Muscle of leg (tissue), 3 donors: ENCODE measurements at regions not wholly inside any gene's neighbourhood (a gene's known extent, or its start where the extent isn't known, plus 50 kb on each side); places are given as distances from the start of the nearest gene placed in this dataset.

ENCODE experiments used
- DNase-seq: peaks from one replicate; pipeline ENCODE4 v3.0.0; 2013
- H3K27ac ChIP-seq: one replicate; pipeline ENCODE4 v1.5.1; 2013; ENCODE audit warnings: mild to moderate bottlenecking, low read length, control low read depth
- H3K27me3 ChIP-seq: one replicate; pipeline ENCODE4 v1.6.1; 2013; ENCODE audit warnings: low read length; ENCODE audit not compliant: control insufficient read depth, insufficient read depth
- H3K36me3 ChIP-seq: one replicate; pipeline ENCODE4 v1.6.1; 2013; ENCODE audit warnings: low read length; ENCODE audit not compliant: control insufficient read depth, insufficient read depth
- H3K4me1 ChIP-seq: one replicate; pipeline ENCODE4 v1.6.1; 2013; ENCODE audit warnings: low read length; ENCODE audit not compliant: control insufficient read depth, insufficient read depth
- H3K4me3 ChIP-seq: one replicate; pipeline ENCODE4 v1.5.1; 2013; ENCODE audit warnings: low read length, control low read depth
- H3K9me3 ChIP-seq: replicated peaks from 2 replicates; pipeline ENCODE4 v1.6.1; 2013; ENCODE audit warnings: low read depth, low read length; ENCODE audit not compliant: control insufficient read depth
- WGBS: methylation state at CpG from one replicate; pipeline ENCODE4 v1.1.5; 2013; ENCODE audit warnings: missing lambda C conversion rate; ENCODE audit not compliant: insufficient coverage; 5-methylcytosine and 5-hydroxymethylcytosine counted together

DNA sequence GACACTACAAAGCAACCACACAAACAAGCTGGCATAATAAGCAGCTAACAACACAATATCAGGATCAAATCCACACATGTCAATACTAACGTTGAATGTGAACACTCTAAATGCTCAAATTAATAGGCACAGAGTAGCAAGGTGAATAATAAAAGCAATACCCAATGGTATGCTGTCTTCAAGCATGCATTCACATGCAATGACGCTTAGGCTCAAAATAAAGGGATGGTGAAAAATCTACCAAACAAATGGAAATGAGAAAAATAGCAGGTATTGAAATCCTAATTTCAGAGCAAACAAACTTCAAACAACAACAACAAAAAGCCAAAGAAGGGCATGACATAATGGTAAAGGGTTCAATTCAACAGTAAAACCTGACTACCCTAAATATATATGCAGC, 74.0 kb upstream of the FAM47B start:
- Histone ChIP-seq H3K36me3 (no peaks in the 10 kb centered on the region), H3K27me3 (no peaks in the 10 kb centered on the region), H3K4me1 (no peaks in the 10 kb centered on the region), H3K27ac (no peak overlapping the region), H3K9me3 (peaks cover 10% of the 10 kb centered on the region), H3K4me3 (no peak overlapping the region)
- WGBS = no CpG with 5 or more reads among the region's 2 CpGs
- DNase-seq = no peak

DNA sequence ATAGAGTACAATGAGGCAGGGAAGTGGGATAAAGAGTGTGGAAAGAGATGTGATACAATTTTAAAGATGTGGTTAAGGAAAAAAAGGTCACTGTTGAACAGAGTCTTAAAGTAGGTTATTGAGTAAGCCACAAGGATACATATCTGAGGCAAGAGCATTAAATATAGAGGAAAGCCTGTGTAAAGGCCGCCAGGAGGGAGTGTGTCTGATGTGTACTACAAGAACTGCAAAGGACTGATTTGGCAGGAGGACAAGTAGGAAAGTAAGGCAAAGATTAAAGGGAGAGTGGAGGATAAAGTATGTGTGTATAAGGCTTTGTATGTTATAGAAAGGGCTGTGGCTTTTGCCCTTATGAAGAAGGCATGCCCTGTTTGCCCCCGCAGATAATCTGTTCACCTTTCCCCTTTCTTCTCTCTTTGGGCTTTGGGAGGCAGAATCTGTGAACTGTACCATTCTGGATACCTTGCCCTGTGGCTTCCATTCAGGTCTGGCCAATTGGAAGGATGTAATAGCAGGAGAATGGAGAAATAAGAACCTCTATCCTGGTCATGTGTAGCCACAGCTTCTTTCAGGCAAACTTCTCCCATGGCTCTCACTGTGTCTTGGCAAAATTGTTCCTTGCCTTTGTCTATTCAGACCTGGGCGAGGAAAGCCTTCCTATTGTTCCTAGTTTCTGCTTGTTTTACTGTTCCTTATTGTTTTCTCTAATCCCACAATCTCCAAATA, 68.9 kb upstream of the FAM47B start:
- Histone ChIP-seq H3K4me3 (no peak overlapping the region), H3K27ac (peak overlapping the region; percentile 33), H3K36me3 (no peaks in the 10 kb centered on the region), H3K4me1 (peaks cover 2% of the 10 kb centered on the region), H3K9me3 (peaks cover 7% of the 10 kb centered on the region), H3K27me3 (no peaks in the 10 kb centered on the region)
- no peak for DNase-seq
- WGBS = 36% methylated on average over 2 of the region's 3 CpGs

DNA sequence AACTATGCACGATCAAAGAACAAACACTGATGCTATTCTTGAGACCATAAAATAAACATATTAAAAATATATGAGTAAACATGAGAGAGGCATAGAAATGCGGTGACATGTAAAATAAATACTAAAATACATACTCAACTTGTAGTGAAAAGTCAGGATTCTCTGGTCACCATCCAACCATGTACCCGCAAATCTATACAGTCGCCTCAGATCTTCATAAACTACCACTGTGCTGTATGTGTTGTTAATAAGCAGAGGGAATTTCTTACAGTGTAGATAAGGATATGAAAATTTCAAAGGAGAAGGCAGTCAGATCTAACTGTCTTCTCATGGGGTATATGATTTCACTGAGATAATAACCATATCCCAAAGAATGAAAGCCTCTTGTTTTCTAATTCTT, 67.8 kb upstream of the FAM47B start:
- H3K9me3 ChIP-seq = peaks cover 7% of the 10 kb centered on the region
- no peaks in the 10 kb centered on the region for H3K27me3 ChIP-seq
- no peak overlapping the region for H3K4me3 ChIP-seq
- H3K27ac ChIP-seq = peak overlapping the region; percentile 29
- no peak for DNase-seq
- H3K4me1 ChIP-seq = peaks cover 2% of the 10 kb centered on the region
- no peaks in the 10 kb centered on the region for H3K36me3 ChIP-seq
- no CpG with 5 or more reads among the region's 4 CpGs for WGBS

DNA sequence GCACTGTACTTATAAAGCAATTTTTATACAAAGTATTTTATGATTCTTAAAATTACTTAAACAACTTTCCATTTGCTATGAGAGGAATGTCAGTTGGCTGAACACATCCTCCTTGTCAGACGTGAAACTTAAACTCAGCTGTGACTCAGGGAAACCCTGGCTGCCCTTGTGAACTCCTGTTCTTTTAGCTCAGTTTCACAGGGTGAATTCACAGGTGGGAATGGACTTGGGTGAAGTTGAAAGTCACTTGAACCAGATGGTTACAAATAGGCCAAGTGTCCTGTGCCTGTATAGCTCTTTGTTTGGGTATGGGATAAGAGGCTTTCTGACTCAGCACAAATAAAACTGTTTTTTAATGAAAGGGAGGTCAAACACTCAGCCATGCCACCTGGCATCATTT, 67.4 kb upstream of the FAM47B start:
- Histone ChIP-seq H3K27me3 (no peaks in the 10 kb centered on the region), H3K9me3 (peaks cover 7% of the 10 kb centered on the region), H3K27ac (peak overlapping the region; percentile 11), H3K36me3 (no peaks in the 10 kb centered on the region), H3K4me3 (no peak overlapping the region), H3K4me1 (peaks cover 2% of the 10 kb centered on the region)
- 25% methylated on average over 1 of the region's 1 CpG for WGBS
- DNase-seq = peak; percentile 72

DNA sequence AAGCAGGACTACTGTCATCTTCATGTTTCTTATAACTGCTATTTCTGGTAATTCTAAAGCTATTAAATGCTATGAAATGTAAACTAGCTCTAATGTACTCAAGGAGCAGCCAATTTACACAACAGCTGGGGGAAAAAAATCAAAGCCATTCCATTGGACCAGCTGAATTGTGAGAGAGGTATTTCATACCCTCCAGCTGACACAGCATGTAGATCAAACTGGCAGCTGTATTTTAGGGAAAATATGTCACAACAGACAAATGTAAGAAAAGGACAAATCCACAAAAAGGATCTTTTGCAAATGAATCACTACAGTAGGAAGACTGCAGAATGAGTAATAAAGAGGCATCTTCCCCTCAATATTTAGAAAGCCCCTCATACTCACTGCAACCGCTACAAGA, 65.2 kb upstream of the FAM47B start:
- Histone ChIP-seq H3K27ac (no peak overlapping the region), H3K36me3 (no peaks in the 10 kb centered on the region), H3K4me1 (peaks cover 2% of the 10 kb centered on the region), H3K27me3 (peaks cover 2% of the 10 kb centered on the region), H3K4me3 (no peak overlapping the region), H3K9me3 (no peaks in the 10 kb centered on the region)
- no CpG with 5 or more reads among the region's 1 CpG for WGBS
- peak; percentile 53 for DNase-seq

DNA sequence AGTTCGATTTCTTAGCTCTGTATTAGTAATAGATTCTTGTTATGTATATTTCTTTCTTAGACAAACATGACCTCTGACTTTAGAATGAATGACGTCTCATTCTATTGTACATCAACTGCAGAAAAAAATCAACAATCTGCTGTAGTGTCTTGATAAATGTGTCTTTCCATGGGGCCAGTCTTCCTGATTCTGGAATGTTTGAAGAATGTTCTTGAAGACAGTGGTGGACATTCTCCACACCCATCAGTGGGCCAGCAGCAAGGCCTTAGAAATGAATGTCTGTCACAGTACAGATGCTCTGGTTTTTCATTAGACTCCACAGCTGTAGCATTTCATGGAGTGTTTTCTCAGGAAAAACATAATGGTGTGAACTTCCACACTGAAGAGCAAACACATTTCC, 63.2 kb upstream of the FAM47B start:
- WGBS = no CpG with 5 or more reads among the region's 2 CpGs
- H3K27me3 ChIP-seq = peaks cover 2% of the 10 kb centered on the region

DNA sequence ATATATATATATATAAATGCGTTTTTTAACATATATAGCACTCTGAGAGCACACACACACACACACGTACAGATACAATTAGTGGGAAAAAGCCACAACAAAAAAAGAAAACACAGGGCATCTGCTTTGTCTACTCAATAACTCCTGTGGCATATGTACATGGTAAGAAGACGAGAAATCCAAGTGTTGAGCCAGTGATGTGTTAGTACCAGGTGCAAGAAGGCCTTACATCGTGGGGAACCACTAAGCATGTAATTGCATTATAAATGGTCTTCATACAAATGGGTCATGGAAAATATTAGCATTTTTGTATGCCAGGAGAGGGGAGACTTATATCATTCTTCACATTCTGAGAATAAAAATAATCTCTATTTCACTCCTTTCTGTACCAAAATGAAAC, 62.7 kb upstream of the FAM47B start:
- DNase-seq = peak; percentile 62
- no peak overlapping the region for H3K4me3 ChIP-seq
- no peak overlapping the region for H3K27ac ChIP-seq
- H3K4me1 ChIP-seq = no peaks in the 10 kb centered on the region
- H3K36me3 ChIP-seq = no peaks in the 10 kb centered on the region
- WGBS = no CpG with 5 or more reads among the region's 4 CpGs
- no peaks in the 10 kb centered on the region for H3K9me3 ChIP-seq
- H3K27me3 ChIP-seq = peaks cover 2% of the 10 kb centered on the region

More for the DNA sequence above, 63.2 kb upstream of the FAM47B start:
- Histone ChIP-seq H3K4me1 (no peaks in the 10 kb centered on the region), H3K27ac (peak overlapping the region; percentile 55), H3K4me3 (no peak overlapping the region), H3K9me3 (no peaks in the 10 kb centered on the region), H3K36me3 (no peaks in the 10 kb centered on the region)
- DNase-seq = peak; percentile 15

DNA sequence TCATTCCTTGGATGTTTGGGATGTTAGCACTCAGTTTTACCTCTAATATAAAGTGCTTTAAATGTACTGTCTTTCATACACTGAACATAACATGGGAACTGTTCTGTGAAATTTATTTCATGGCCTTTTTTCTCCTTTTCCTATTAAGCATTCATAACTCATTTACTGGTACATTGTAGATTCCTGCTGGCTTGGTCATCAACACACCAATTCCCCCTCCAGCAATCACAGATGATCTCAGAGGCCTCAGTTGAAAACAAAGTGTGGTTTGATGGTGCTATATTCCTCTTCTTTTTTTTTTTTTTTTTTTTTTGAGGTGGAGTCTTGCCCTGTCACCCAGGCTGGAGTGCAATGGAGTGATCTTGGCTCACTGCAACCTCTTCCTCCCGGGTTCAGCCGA, 61.9 kb upstream of the FAM47B start:
- Histone ChIP-seq H3K4me1 (no peaks in the 10 kb centered on the region), H3K4me3 (no peak overlapping the region), H3K27me3 (peaks cover 2% of the 10 kb centered on the region), H3K27ac (peak overlapping the region; percentile 42), H3K36me3 (no peaks in the 10 kb centered on the region), H3K9me3 (no peaks in the 10 kb centered on the region)
- DNase-seq = no peak
- WGBS = 71% methylated on average over 2 of the region's 2 CpGs

DNA sequence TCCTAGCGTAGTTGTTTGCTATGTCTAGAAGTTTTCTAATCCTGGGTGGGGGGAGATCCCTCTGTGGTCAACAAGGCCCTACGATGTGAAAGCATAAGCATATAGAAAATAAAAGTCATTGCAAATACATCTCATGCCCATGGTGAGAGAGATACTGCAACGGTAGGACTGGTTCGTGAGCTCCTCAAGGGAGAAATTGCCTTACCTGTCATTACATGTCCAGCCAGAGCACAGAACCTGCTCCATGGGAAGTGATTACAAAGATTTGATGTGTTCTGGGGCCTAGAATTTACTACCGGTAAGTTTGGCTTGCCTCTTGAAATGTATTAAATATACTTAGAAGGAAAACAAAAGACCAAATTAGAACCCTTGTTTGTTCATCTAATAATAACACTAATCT, 60.9 kb upstream of the FAM47B start:
- no peak overlapping the region for H3K27ac ChIP-seq
- H3K27me3 ChIP-seq = peaks cover 2% of the 10 kb centered on the region
- H3K4me1 ChIP-seq = no peaks in the 10 kb centered on the region
- no peaks in the 10 kb centered on the region for H3K9me3 ChIP-seq
- no peaks in the 10 kb centered on the region for H3K36me3 ChIP-seq
- no peak overlapping the region for H3K4me3 ChIP-seq
- no peak for DNase-seq
- no CpG with 5 or more reads among the region's 5 CpGs for WGBS

DNA sequence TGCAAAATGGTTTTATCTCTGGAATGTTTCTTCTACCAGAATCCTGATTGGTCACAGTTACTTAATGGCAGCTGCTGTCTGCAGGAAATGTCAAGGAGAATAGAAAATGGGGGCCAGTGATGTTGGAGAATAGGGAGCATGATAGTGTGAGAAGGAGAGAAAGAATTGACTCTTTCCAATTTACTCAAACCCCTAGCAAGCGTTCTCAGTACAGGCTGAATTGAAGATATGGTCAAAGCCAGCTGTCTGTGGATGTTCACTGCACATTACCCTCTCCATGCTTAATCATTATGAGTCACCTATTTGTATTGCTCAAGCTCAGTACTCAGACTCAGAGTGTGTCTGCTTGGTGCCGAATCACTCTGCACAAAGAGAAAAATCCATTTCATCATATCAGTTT, 57.8 kb upstream of the FAM47B start:
- peak; percentile 44 for DNase-seq
- H3K27me3 ChIP-seq = peaks cover 2% of the 10 kb centered on the region
- H3K36me3 ChIP-seq = no peaks in the 10 kb centered on the region
- WGBS = no CpG with 5 or more reads among the region's 2 CpGs
- H3K4me1 ChIP-seq = no peaks in the 10 kb centered on the region
- H3K4me3 ChIP-seq = no peak overlapping the region
- no peaks in the 10 kb centered on the region for H3K9me3 ChIP-seq
- no peak overlapping the region for H3K27ac ChIP-seq

DNA sequence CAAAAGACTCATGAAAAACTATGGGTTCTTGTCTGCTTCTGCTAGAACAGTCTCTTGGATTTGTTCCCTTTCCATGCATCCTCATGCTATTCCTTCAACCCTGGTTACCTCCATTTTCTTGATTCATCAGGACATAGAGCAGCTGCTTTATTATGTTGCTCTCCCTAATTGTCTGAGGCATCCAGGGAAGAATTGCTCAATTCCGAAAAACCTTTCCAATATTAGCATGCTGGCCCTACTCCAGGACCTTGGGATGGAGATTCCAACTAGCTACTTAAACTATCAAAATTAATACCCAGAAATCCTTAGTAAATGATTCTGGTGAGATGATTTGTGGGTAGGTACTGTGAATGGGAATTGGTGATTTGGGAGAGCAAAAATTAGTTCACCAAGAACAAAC, 56.6 kb upstream of the FAM47B start:
- WGBS = no CpG with 5 or more reads among the region's 1 CpG
- no peak for DNase-seq
- H3K27me3 ChIP-seq = peaks cover 2% of the 10 kb centered on the region
- H3K36me3 ChIP-seq = no peaks in the 10 kb centered on the region
- H3K9me3 ChIP-seq = no peaks in the 10 kb centered on the region
- H3K27ac ChIP-seq = no peak overlapping the region
- no peaks in the 10 kb centered on the region for H3K4me1 ChIP-seq
- H3K4me3 ChIP-seq = no peak overlapping the region
